ENCODE measurements at regions not wholly inside any gene's neighbourhood (a gene's known extent, or its start where the extent isn't known, plus 50 kb on each side); places are given as distances from the start of the nearest gene placed in this dataset.

DNA sequence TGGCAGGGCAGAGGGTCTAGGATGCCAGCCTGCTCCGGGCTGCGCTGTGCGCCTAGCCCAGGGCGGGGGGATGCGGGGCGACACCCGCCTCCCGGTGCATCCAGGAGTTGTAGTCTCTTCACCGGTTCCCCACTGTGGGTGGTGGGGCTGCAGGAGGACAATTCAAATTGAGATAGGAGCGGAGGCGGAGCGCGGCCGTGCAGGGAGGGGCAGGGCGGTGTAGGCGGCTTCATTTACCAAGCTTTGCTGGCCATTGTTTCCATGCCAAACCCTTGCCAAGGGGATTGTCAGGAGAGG, 2047.4 kb downstream of the TP53TG3F start:
- TF ChIP-seq, protein P1, sequence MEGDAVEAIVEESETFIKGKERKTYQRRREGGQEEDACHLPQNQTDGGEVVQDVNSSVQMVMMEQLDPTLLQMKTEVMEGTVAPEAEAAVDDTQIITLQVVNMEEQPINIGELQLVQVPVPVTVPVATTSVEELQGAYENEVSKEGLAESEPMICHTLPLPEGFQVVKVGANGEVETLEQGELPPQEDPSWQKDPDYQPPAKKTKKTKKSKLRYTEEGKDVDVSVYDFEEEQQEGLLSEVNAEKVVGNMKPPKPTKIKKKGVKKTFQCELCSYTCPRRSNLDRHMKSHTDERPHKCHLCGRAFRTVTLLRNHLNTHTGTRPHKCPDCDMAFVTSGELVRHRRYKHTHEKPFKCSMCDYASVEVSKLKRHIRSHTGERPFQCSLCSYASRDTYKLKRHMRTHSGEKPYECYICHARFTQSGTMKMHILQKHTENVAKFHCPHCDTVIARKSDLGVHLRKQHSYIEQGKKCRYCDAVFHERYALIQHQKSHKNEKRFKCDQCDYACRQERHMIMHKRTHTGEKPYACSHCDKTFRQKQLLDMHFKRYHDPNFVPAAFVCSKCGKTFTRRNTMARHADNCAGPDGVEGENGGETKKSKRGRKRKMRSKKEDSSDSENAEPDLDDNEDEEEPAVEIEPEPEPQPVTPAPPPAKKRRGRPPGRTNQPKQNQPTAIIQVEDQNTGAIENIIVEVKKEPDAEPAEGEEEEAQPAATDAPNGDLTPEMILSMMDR (IDR thresholded peaks at IDR 0.05; ENCODE audit: low read depth, low read length, missing control alignments) = no peak
- no peak for DNase-seq (ENCODE audit: low read depth)
- no peak overlapping the region for H3K4me3 ChIP-seq (ENCODE audit: low read depth, low read length)

DNA sequence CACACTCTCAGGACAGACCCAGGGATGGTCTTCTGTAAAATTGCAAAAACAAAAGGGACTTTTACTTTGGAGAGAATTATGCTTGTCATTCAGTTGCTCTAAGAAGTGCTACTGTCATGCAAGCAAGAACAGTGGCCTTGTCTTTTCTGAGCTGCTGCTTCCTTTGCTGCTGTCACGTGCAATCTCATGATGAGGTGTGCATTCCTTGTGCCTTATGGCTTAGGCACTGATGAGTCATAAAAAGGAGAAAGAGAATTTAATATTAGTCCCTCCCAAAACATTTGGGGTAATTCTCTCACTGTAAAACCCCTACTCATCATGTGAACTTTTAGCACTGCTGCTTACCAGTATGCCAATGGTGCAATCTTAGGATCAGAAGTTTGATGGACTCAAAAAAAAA, 2051.3 kb downstream of the TP53TG3F start:
- H3K4me3 ChIP-seq (ENCODE audit: low read depth, low read length) = no peak overlapping the region
- TF ChIP-seq, protein P1 (IDR thresholded peaks at IDR 0.05; ENCODE audit: low read depth, low read length, missing control alignments) = no peak
- DNase-seq (ENCODE audit: low read depth) = no peak

DNA sequence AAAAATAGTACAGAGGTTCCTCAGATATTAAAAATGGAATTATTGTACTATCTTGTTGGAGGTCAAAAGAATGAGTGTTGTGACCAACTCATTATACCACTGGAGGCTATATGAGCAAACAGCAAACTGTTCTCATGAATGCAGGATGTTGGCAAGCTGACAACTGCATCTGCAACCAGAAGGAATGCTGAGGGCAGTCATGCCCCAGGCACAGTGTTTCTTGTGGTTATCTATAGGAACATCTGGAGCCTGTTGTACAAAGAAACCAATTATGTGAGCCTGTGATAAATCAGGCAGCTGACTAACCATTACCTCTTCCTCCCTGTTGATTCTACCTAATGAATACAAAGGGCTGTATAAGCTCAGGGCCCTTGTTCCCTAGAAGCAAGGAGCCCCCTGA, 2057.1 kb downstream of the TP53TG3F start:
- TF ChIP-seq, protein P1 (IDR thresholded peaks at IDR 0.05; ENCODE audit: low read depth, low read length, missing control alignments) = no peak
- DNase-seq (ENCODE audit: low read depth) = no peak
- H3K4me3 ChIP-seq (ENCODE audit: low read depth, low read length) = no peak overlapping the region

DNA sequence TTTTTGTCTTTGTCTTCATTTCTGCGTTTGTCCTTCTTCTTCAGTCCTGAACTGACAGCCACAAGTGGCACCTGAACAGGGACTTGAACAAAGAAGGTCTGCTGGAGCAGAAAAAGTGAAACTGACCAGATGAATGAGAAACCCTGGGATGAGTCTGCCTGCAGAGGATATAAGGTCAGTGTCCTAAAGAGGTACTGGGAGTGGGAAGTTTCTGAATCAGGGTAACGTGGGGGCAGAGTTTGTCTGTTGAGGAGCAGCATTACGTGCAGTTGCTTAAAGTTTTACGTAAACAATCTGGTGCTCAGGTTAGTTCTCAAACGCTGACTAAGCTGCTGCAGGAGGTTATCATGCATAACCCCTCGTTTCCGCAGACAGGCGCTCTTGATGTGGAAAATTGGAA, 2057.6 kb downstream of the TP53TG3F start:
- H3K4me3 ChIP-seq (ENCODE audit: low read depth, low read length) = no peak overlapping the region
- TF ChIP-seq, protein P1 (IDR thresholded peaks at IDR 0.05; ENCODE audit: low read depth, low read length, missing control alignments) = no peak
- no peak for DNase-seq (ENCODE audit: low read depth)

DNA sequence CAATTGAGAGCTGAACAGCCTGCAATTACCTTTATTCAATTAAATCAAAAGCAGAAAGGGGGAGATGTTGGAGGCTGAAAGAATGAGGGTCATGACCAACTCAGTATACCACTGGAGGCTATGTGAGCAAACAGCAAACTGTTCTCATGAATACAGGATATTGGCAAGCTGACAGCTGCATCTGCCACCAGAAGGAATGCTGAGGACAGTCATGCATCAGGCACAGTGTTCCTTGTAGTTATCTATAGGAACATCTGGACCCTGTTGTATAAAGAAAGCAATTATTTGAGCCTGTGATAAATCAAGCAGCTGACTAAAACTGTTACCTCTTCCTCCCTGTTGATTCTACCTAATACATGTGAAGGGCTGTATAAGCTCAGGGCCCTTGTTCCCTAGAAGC, 2064.6 kb downstream of the TP53TG3F start:
- DNase-seq (ENCODE audit: low read depth) = no peak
- TF ChIP-seq, protein P1 (IDR thresholded peaks at IDR 0.05; ENCODE audit: low read depth, low read length, missing control alignments) = no peak
- H3K4me3 ChIP-seq (ENCODE audit: low read depth, low read length) = no peak overlapping the region

DNA sequence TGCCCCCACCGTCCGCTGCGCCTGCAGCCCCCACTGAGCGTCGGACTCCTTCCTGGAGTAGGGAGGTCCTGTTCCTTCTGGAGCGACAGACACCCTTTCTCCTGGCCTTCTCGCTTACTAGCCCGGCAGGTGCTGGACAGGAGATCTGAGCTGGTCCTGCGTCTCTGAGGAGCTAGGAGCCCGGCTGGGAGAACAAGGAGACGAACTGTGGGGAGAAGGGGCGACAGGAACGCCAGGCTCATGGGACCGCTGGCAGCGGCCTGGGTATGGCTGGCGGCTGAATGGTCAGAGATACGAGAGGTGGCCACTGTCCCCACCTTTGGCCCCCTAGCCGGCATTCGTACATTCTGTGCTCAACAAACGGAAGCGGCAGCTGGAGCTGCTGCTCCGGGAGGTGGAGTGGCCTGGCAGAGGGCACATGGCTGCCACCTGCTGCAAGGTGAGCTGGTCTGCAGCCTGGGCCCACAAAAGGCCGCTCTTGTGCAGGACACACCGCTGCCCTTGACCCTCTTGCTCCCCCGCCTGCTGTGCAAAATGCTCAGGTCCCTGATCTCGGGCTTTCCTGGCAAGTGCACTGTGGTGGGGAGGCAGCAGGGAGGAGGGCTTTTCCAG, 2066.7 kb downstream of the TP53TG3F start:
- no peak overlapping the region for H3K4me3 ChIP-seq (ENCODE audit: low read depth, low read length)
- DNase-seq (ENCODE audit: low read depth) = no peak
- TF ChIP-seq, protein P1 (IDR thresholded peaks at IDR 0.05; ENCODE audit: low read depth, low read length, missing control alignments) = no peak

DNA sequence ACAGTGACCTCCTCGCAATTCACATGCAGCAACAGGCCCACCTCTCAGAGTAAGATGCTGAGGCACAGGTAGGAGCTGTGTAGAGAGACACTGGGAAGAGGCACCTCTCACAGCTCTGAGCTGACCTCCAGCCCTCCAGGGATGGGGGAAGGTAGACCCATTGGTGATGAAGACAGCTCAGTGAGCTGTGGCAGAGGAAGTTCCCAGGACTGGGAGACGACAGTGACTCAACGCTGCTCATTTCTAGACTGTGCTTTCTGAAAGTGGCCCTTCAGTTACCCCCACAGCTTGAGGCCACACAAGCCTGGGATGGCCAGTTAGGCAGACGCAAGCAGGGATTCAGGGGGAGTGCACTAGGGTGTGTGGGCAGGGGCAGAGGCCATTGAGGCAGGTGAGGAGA, 2073.2 kb downstream of the TP53TG3F start:
- TF ChIP-seq, protein P1 (IDR thresholded peaks at IDR 0.05; ENCODE audit: low read depth, low read length, missing control alignments) = no peak
- DNase-seq (ENCODE audit: low read depth) = no peak
- H3K4me3 ChIP-seq (ENCODE audit: low read depth, low read length) = no peak overlapping the region

All from GM12864 (cell line).